Suprapubic skin (tissue), 4 donors: ENCODE measurements at regions not wholly inside any gene's neighbourhood (a gene's known extent, or its start where the extent isn't known, plus 50 kb on each side); places are given as distances from the start of the nearest gene placed in this dataset.
"Not testable (repeated sequence)": the region's sequence is repeated elsewhere in the genome, so short reads cannot be mapped to it uniquely, and the experiment has no call there.

Experiments
- DNase-seq, 2 donors: peaks; one replicate each; pipeline ENCODE4 v3.0.0-alpha.2; 2019; ENCODE audit warnings: low spot score in 2 of 2
- H3K27ac ChIP-seq: fragments of 200-600 bp; sonication (generic); one replicate; pipeline ENCODE4 v1.5.1; 2019
- H3K27me3 ChIP-seq: fragments of 200-600 bp; sonication (generic); one replicate; pipeline ENCODE4 v1.5.1; 2019
- H3K36me3 ChIP-seq: fragments of 200-600 bp; sonication (generic); one replicate; pipeline ENCODE4 v1.5.1; 2019
- H3K4me1 ChIP-seq: fragments of 200-600 bp; sonication (generic); one replicate; pipeline ENCODE4 v1.5.1; 2019
- H3K4me3 ChIP-seq: fragments of 200-600 bp; sonication (generic); one replicate; pipeline ENCODE4 v1.5.1; 2019; ENCODE audit warnings: mild to moderate bottlenecking
- H3K9me3 ChIP-seq: fragments of 200-600 bp; sonication (generic); one replicate; pipeline ENCODE4 v1.5.1; 2019
- EP300 ChIP-seq: sonication (generic); formaldehyde crosslinking; IDR thresholded peaks from one replicate; pipeline ENCODE4 v1.6.1; 2017; ENCODE audit warnings: antibody characterized with exemption
- POLR2A ChIP-seq, 2 donors: fragments of 450-650 bp; IDR thresholded peaks; one replicate each; pipeline ENCODE4 v1.6.1; 2017; ENCODE audit warnings: antibody characterized with exemption in 2 of 2, mild to moderate bottlenecking in 2 of 2, moderate library complexity in 2 of 2
- POLR2AphosphoS5 ChIP-seq, 3 donors: sonication (generic); formaldehyde crosslinking; IDR thresholded peaks; one replicate each; pipeline ENCODE4 v1.6.1; 2017; ENCODE audit warnings: antibody characterized with exemption in 3 of 3
- WGBS: methylation state at CpG from one replicate; pipeline ENCODE4 v1.1.5; 2018; 5-methylcytosine and 5-hydroxymethylcytosine counted together
- TF ChIP-seq, protein P1 (sequence below), 2 donors: fragments of 200-600 bp in 1 of 2; fragments of 450-650 bp in 1 of 2; sonication (generic) in 1 of 2; IDR thresholded peaks; one replicate each; pipeline ENCODE4 v1.5.1; 2016 to 2019; ENCODE audit warnings: antibody characterized with exemption in 2 of 2, mild to moderate bottlenecking in 1 of 2, moderate library complexity in 1 of 2

- H3K36me3 ChIP-seq, result no peaks in the 10 kb centered on the region
- 36% methylated on average over 1 of the region's 1 CpG for WGBS
- no peaks in the 10 kb centered on the region for H3K27me3 ChIP-seq
- H3K4me3 ChIP-seq, result no peak overlapping the region
- H3K4me1 ChIP-seq, result no peaks in the 10 kb centered on the region
- DNase-seq, result no peak
- H3K27ac ChIP-seq, result no peak overlapping the region
- no peaks in the 10 kb centered on the region for H3K9me3 ChIP-seq
- TF ChIP-seq EP300 (no peak), POLR2A (IDR thresholded peaks at IDR 0.05) (no peak), POLR2AphosphoS5 (IDR thresholded peaks at IDR 0.05) (no peak)
- TF ChIP-seq, protein P1, sequence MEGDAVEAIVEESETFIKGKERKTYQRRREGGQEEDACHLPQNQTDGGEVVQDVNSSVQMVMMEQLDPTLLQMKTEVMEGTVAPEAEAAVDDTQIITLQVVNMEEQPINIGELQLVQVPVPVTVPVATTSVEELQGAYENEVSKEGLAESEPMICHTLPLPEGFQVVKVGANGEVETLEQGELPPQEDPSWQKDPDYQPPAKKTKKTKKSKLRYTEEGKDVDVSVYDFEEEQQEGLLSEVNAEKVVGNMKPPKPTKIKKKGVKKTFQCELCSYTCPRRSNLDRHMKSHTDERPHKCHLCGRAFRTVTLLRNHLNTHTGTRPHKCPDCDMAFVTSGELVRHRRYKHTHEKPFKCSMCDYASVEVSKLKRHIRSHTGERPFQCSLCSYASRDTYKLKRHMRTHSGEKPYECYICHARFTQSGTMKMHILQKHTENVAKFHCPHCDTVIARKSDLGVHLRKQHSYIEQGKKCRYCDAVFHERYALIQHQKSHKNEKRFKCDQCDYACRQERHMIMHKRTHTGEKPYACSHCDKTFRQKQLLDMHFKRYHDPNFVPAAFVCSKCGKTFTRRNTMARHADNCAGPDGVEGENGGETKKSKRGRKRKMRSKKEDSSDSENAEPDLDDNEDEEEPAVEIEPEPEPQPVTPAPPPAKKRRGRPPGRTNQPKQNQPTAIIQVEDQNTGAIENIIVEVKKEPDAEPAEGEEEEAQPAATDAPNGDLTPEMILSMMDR (IDR thresholded peaks at IDR 0.05), result no peak
These were observed 588.9 kb downstream of the MFSD1 start for GRCh38 chr3:159390656-159391212.

GRCh38 chr3:159397683-159398082, 591.0 kb upstream of the IL12A start:
- not testable (repeated sequence) for H3K36me3 ChIP-seq, DNase-seq, H3K27me3 ChIP-seq, H3K4me1 ChIP-seq, H3K4me3 ChIP-seq, H3K9me3 ChIP-seq, H3K27ac ChIP-seq
- 88% methylated on average over 7 of the region's 7 CpGs for WGBS

- TF ChIP-seq, protein P1 (IDR thresholded peaks at IDR 0.05), result no peak
- no peak for TF ChIP-seq EP300
- no peak for TF ChIP-seq POLR2A (IDR thresholded peaks at IDR 0.05)
- TF ChIP-seq POLR2AphosphoS5 (IDR thresholded peaks at IDR 0.05), result no peak
- Histone ChIP-seq H3K27ac (no peak overlapping the region), H3K4me3 (no peak overlapping the region), H3K4me1 (no peaks in the 10 kb centered on the region), H3K36me3 (no peaks in the 10 kb centered on the region), H3K9me3 (no peaks in the 10 kb centered on the region), H3K27me3 (no peaks in the 10 kb centered on the region)
- WGBS, result 84% methylated on average over 1 of the region's 1 CpG
- no peak for DNase-seq
These were observed 587.6 kb upstream of the IL12A start for GRCh38 chr3:159401069-159401468.

GRCh38 chr3:159409711-159410110, 578.9 kb upstream of the IL12A start:
- DNase-seq, H3K9me3 ChIP-seq, H3K4me3 ChIP-seq, H3K36me3 ChIP-seq, H3K4me1 ChIP-seq, H3K27me3 ChIP-seq, H3K27ac ChIP-seq: not testable (repeated sequence)

DNA sequence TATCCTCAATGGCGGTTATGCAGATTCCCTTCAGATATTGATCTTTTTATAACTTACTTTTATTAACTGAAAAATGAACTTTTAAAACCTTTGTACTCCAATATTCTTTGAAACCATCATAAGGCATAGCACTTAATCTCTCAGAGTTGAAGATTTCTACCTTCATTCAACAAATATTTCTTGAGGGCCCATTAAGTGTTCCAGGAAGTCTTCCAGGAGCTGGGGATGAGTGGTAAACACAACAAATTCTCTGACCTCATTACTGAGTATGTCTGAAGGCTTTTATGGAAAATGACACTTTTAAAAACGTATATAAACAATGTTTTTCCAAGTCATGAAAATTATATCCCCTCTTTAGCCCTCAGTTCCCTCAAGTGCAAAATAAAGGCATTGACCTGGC, 575.3 kb upstream of the IL12A start:
- H3K27ac ChIP-seq, result no peak overlapping the region
- H3K4me1 ChIP-seq, result no peaks in the 10 kb centered on the region
- no peaks in the 10 kb centered on the region for H3K9me3 ChIP-seq
- TF ChIP-seq EP300 (no peak), POLR2AphosphoS5 (IDR thresholded peaks at IDR 0.05) (no peak), POLR2A (IDR thresholded peaks at IDR 0.05) (no peak)
- TF ChIP-seq, protein P1 (IDR thresholded peaks at IDR 0.05), result no peak
- WGBS, result 69% methylated on average over 2 of the region's 2 CpGs
- H3K27me3 ChIP-seq, result no peaks in the 10 kb centered on the region
- H3K4me3 ChIP-seq, result no peak overlapping the region
- no peaks in the 10 kb centered on the region for H3K36me3 ChIP-seq
- DNase-seq, result no peak

- 17% methylated on average over 2 of the region's 2 CpGs for WGBS
- Histone ChIP-seq H3K4me3 (no peak overlapping the region), H3K27me3 (no peaks in the 10 kb centered on the region), H3K9me3 (no peaks in the 10 kb centered on the region), H3K27ac (no peak overlapping the region), H3K4me1 (no peaks in the 10 kb centered on the region), H3K36me3 (no peaks in the 10 kb centered on the region)
- no peak for DNase-seq
- TF ChIP-seq, protein P1 (IDR thresholded peaks at IDR 0.05), result no peak
- TF ChIP-seq POLR2AphosphoS5 (IDR thresholded peaks at IDR 0.05) (no peak), EP300 (no peak), POLR2A (IDR thresholded peaks at IDR 0.05) (no peak)
These were observed 571.8 kb upstream of the IL12A start for GRCh38 chr3:159416856-159417255.
